ENCODE measurements at regions not wholly inside any gene's neighbourhood (a gene's known extent, or its start where the extent isn't known, plus 50 kb on each side); places are given as distances from the start of the nearest gene placed in this dataset.

DNA sequence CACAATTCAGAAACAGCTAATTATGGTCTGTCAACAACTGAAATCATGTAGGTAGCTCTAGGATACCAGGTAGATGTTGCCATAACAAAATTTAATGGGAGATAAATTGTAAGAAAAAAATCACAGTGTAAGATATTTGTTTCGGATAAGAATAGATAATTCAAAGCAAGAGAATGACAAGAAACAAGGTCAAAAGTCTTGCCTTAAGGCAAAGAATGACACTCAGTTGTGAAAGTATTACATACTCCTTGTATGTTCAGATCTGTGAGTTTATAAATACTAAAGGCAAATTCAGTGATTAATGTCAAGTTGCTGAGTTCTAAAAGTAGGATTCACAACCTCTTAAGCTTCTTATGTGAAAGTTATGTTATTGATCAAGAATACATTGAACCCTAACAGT lies 772.2 kb upstream of the SGO1 start:
- H3K27ac ChIP-seq: no peak overlapping the region
- TF ChIP-seq, protein P1, sequence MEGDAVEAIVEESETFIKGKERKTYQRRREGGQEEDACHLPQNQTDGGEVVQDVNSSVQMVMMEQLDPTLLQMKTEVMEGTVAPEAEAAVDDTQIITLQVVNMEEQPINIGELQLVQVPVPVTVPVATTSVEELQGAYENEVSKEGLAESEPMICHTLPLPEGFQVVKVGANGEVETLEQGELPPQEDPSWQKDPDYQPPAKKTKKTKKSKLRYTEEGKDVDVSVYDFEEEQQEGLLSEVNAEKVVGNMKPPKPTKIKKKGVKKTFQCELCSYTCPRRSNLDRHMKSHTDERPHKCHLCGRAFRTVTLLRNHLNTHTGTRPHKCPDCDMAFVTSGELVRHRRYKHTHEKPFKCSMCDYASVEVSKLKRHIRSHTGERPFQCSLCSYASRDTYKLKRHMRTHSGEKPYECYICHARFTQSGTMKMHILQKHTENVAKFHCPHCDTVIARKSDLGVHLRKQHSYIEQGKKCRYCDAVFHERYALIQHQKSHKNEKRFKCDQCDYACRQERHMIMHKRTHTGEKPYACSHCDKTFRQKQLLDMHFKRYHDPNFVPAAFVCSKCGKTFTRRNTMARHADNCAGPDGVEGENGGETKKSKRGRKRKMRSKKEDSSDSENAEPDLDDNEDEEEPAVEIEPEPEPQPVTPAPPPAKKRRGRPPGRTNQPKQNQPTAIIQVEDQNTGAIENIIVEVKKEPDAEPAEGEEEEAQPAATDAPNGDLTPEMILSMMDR (conservative IDR thresholded peaks at IDR 0.05): no peak
- no peak for TF ChIP-seq ZFX (IDR thresholded peaks at IDR 0.05)

DNA sequence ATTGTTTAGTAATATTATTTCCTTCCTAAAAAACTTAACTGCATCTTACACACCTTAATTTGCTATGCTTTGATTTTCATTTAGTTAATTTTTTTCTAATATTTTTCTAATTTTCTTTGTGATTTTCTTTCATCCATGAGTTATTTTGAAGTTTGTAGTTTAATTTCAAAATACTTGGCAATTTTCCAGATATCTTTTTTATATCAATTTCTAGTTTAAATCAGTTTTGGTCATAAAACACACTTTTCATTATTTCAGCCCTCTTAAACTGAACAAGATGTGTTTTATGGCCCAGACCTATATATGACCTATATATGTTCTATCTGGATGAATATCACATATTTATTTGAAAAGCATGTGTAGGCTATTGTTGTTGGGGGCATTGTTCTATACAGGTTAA lies 759.9 kb upstream of the SGO1 start:
- TF ChIP-seq ZFX (IDR thresholded peaks at IDR 0.05): no peak
- TF ChIP-seq, protein P1 (conservative IDR thresholded peaks at IDR 0.05): no peak
- H3K27ac ChIP-seq: no peak overlapping the region

DNA sequence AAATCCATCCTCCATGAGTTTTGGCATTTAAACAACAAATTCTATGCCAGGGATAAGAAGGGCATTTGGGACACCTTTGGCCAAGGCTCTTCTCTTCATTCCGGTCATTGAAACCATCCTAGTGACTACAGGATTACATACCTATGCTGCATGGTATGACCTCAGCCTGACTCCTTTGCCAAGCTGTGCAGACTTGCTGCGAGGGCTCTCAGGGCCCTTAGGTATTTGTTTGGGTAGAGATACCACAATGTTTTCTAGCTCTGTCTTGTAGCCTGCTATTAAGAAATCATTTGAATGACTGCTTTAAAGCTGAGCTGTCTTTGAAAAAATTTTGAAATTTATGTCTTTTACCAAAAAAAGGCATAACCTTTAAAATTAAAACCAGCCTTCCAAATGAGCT lies 749.8 kb upstream of the SGO1 start:
- TF ChIP-seq, protein P1 (conservative IDR thresholded peaks at IDR 0.05): no peak
- no peak for TF ChIP-seq ZFX (IDR thresholded peaks at IDR 0.05)
- no peak overlapping the region for H3K27ac ChIP-seq

DNA sequence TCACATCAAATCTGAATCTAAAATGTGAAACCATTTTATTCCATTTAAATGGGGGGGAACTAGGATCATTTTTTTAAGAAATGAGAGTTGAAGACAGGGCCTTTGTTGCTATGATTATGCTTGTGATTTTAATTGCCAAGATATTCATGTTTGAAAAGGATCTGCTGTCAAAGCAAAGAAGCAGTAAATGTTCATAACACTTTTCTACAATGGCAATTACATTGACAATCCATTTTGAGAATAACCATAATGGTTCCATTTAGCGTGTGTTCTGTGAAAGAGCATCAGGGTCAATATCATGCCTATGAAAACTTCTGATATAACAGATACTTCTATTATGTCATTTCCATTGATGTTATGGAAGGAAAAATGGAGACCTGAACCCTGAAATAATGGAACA lies 745.8 kb upstream of the SGO1 start:
- TF ChIP-seq, protein P1 (conservative IDR thresholded peaks at IDR 0.05): no peak
- TF ChIP-seq ZFX (IDR thresholded peaks at IDR 0.05): no peak
- no peak overlapping the region for H3K27ac ChIP-seq

DNA sequence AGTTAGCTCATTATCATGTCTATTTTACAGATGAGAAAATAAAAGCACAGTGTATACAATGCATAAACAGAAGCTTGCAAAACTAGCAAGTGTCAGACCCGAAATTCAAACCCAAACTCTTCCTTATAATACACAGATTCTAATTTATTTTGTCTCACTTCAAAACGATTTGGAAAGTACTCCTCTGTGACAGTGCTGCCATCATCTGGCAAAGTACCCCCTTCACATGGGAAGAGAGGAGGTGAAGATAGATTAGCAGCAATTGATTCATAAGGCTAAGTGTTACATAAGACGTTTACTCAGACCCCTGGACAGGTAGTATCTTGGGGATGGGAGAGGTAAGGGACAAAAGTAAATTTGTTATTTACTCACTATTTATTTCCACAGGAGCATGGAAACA lies 744.0 kb upstream of the SGO1 start:
- no peak overlapping the region for H3K27ac ChIP-seq
- no peak for TF ChIP-seq ZFX (IDR thresholded peaks at IDR 0.05)
- TF ChIP-seq, protein P1 (conservative IDR thresholded peaks at IDR 0.05): peak; percentile 40

DNA sequence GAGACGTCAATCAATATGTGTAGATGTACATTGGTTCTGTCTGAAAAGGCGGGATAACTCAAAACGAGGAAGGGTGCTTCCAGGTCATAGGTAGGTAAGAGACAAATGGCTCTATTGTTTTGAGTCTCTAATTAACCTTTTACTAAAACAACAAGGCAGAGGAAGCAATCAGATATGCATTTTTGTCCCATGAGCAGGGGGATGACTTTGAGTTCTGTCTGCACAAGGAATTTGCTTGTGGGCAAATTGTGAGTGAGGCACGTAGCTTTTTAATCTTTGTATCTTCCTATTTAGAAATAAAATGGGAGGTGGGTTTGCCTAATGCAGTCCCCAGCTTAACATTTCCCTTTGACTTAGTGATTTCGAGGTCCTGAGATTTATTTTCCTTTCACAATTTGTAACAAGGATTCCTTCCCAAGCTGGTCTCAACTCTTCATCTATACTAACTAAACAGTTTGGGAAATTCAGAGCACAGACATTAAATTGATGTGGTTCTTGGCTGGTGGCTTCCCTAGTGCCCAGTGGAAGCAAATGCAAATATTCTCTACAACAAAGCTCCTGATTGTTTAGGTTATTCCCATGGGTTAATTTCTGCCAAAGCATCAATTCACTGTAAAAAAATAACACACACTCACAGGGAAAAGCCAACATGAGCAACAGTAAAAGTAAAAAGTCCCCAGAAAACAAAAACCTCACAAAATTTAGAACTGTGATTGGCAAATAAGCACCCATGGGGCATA lies 738.8 kb upstream of the SGO1 start:
- TF ChIP-seq, protein P1 (conservative IDR thresholded peaks at IDR 0.05): no peak
- no peak for TF ChIP-seq ZFX (IDR thresholded peaks at IDR 0.05)
- no peak overlapping the region for H3K27ac ChIP-seq

DNA sequence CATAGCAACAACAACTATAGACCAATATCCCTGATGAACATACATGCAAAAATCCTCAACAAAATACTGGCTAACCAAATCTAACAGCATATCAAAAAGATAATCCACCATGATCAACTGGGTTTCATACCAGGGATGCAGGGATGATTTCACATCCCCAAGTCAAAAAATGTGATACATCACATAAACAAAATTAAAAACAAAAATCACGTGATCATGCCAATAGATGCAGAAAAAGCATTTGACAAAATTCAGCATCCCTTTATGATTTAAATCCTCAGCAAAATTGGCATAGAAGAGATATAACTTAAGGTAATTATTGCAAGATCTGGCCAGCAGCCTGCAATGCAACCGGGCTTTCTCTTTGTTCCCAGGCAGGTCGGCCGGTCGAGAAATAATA lies 735.1 kb upstream of the SGO1 start:
- 0 out of 2 replicates have a peak overlapping the region, but pooled peaks have one; percentile 40 for H3K27ac ChIP-seq

Data from C4-2B (cell line).